A549 (cell line): ENCODE measurements at regions not wholly inside any gene's neighbourhood (a gene's known extent, or its start where the extent isn't known, plus 50 kb on each side); places are given as distances from the start of the nearest gene placed in this dataset.

ENCODE experiments used
- ATAC-seq, 2 experiments: fragments of 200-7000 bp in 1 of 2; fragments of >200 bp in 1 of 2; cut with Nextera tagmentation in 1 of 2; cut with Tn5 transposase in 1 of 2; 3 replicates each; pipeline versions ENCODE4 v1.8.0 to v1.9.1; 2018 to 2020; ENCODE audit warnings: mild to moderate bottlenecking in 1 of 2, moderate library complexity in 1 of 2
- CTCF ChIA-PET: fragments of 300-600 bp; sonication (Branson Sonifier 250); formaldehyde crosslinking; extraction: SDS; loops from one replicate; lab custom pipeline; 2021; ENCODE audit warnings: antibody characterized with exemption, inconsistent platforms; lab: Yijun Ruan, JAX
- POLR2A ChIA-PET: fragments of 350-600 bp; formaldehyde crosslinking; extraction: SDS; loops from one replicate; lab custom pipeline; 2021; ENCODE audit warnings: antibody characterized with exemption, inconsistent platforms; lab: Yijun Ruan, JAX
- DNase-seq, 2 experiments: peaks; one replicate each; pipeline versions ENCODE4 v3.0.0 to v3.0.0-alpha.2; 2011 to 2016; ENCODE audit warnings: low read depth in 1 of 2, low spot score in 1 of 2
- FAIRE-seq: peaks from 2 replicates; lab custom pipeline; 2011; peaks lifted over from hg19 to GRCh38; lab: Jason Lieb, UNC
- H3K27ac ChIP-seq, 2 experiments: fragments of >200 bp; sonication (Bioruptor Twin); formaldehyde crosslinking; 3 replicates each; pipeline ENCODE4 v1.5.1; 2016 to 2017
- H3K4me1 ChIP-seq: fragments of >200 bp; sonication (Bioruptor Twin); formaldehyde crosslinking; 3 replicates; pipeline ENCODE4 v1.6.1; 2016
- H3K4me2 ChIP-seq: fragments of >200 bp; sonication (Bioruptor Twin); formaldehyde crosslinking; 3 replicates; pipeline ENCODE4 v1.6.1; 2016
- H3K4me3 ChIP-seq: fragments of >200 bp; sonication (Bioruptor Twin); formaldehyde crosslinking; 3 replicates; pipeline ENCODE4 v1.5.1; 2016
- H3K9me3 ChIP-seq: fragments of >200 bp; sonication (Bioruptor Twin); formaldehyde crosslinking; 3 replicates; pipeline ENCODE4 v1.6.1; 2016
- BHLHE40 ChIP-seq: IDR thresholded peaks from 2 replicates; pipeline ENCODE4 v1.6.1; 2012; ENCODE audit warnings: low read depth, low read length, inconsistent platforms
- CEBPB ChIP-seq, 2 experiments: fragments of >200 bp in 1 of 2; sonication (Bioruptor Twin) in 1 of 2; formaldehyde crosslinking in 1 of 2; IDR thresholded peaks; 2 replicates each; pipeline ENCODE4 v1.6.1; 2012 to 2016
- CHD2 ChIP-seq: fragments of 150-350 bp; IDR thresholded peaks from 2 replicates; pipeline ENCODE4 v1.6.1; 2014; ENCODE audit warnings: low read length; ENCODE audit not compliant: partially characterized antibody
- CHD4 ChIP-seq: fragments of 200-600 bp; sonication (generic); IDR thresholded peaks from 2 replicates; pipeline ENCODE4 v1.6.1; 2016; ENCODE audit warnings: antibody characterized with exemption, mild to moderate bottlenecking, borderline replicate concordance
- EHMT2 ChIP-seq: fragments of 200-600 bp; sonication (generic); IDR thresholded peaks from 2 replicates; pipeline ENCODE4 v1.6.1; 2016; ENCODE audit warnings: antibody characterized with exemption, low read depth, mild to moderate bottlenecking, moderate library complexity
- ELK1 ChIP-seq: fragments of 150-350 bp; IDR thresholded peaks from 2 replicates; pipeline ENCODE4 v1.6.1; 2014; ENCODE audit warnings: low read depth, mild to moderate bottlenecking, low read length
- ESRRA ChIP-seq: fragments of 150-350 bp; IDR thresholded peaks from 2 replicates; pipeline ENCODE4 v1.6.1; 2014; ENCODE audit warnings: mild to moderate bottlenecking, low read length, borderline replicate concordance
- FOSB ChIP-seq: fragments of 250-450 bp; sonication (Bioruptor Pico); IDR thresholded peaks from 2 replicates; pipeline ENCODE4 v1.5.0; 2020; ENCODE audit warnings: mild to moderate bottlenecking, moderate library complexity
- FOXS1 ChIP-seq: fragments of 250-450 bp; sonication (Bioruptor Pico); IDR thresholded peaks from 2 replicates; pipeline ENCODE4 v1.5.0; 2020; ENCODE audit warnings: mild to moderate bottlenecking, moderate library complexity
- HES2 ChIP-seq: fragments of >200 bp; sonication (Bioruptor Twin); formaldehyde crosslinking; IDR thresholded peaks from 2 replicates; pipeline ENCODE4 v1.6.1; 2016
- HEYL ChIP-seq: fragments of 250-450 bp; sonication (Bioruptor Pico); IDR thresholded peaks from 2 replicates; pipeline ENCODE4 v1.8.0; 2021; ENCODE audit warnings: mild to moderate bottlenecking, moderate library complexity
- HMGXB4 ChIP-seq: fragments of 250-450 bp; sonication (Bioruptor Pico); IDR thresholded peaks from 2 replicates; pipeline ENCODE4 v1.5.0; 2021; ENCODE audit warnings: mild to moderate bottlenecking, moderate library complexity, borderline replicate concordance
- HOXA7 ChIP-seq: fragments of 250-450 bp; sonication (Bioruptor Pico); IDR thresholded peaks from 2 replicates; pipeline ENCODE4 v1.5.0; 2020; ENCODE audit warnings: mild to moderate bottlenecking, moderate library complexity
- HOXB5 ChIP-seq: fragments of 250-450 bp; sonication (Bioruptor Pico); IDR thresholded peaks from 2 replicates; pipeline ENCODE4 v1.5.0; 2020; ENCODE audit warnings: mild to moderate bottlenecking, moderate library complexity
- MAX ChIP-seq: IDR thresholded peaks from 2 replicates; pipeline ENCODE4 v1.6.1; 2012
- MYC ChIP-seq: IDR thresholded peaks from 2 replicates; pipeline ENCODE4 v1.6.1; 2012; ENCODE audit warnings: mild to moderate bottlenecking, inconsistent platforms, low read length, improper control_type of control experiment, borderline replicate concordance
- PHF8 ChIP-seq: fragments of 200-600 bp; sonication (generic); IDR thresholded peaks from 2 replicates; pipeline ENCODE4 v1.6.1; 2016; ENCODE audit warnings: low read depth, mild to moderate bottlenecking, antibody characterized with exemption, moderate library complexity, borderline replicate concordance
- POLR2AphosphoS2 ChIP-seq: conservative IDR thresholded peaks from 2 replicates; pipeline ENCODE4 v1.6.1; 2012; ENCODE audit warnings: low read length, improper control_type of control experiment, inconsistent platforms
- RAD21 ChIP-seq, 2 experiments: fragments of >200 bp in 1 of 2; sonication (Bioruptor Twin) in 1 of 2; formaldehyde crosslinking in 1 of 2; IDR thresholded peaks in 1 of 2; conservative IDR thresholded peaks in 1 of 2; 2 replicates in 1 of 2; 3 replicates in 1 of 2; pipeline ENCODE4 v1.6.1; 2012 to 2018; ENCODE audit warnings: inconsistent platforms in 1 of 2
- RARB ChIP-seq: fragments of 250-450 bp; sonication (Bioruptor Pico); IDR thresholded peaks from 2 replicates; pipeline ENCODE4 v1.8.0; 2021; ENCODE audit warnings: mild to moderate bottlenecking, moderate library complexity
- RFX5 ChIP-seq: fragments of 450-650 bp; IDR thresholded peaks from 2 replicates; pipeline ENCODE4 v1.7.1; 2014; ENCODE audit warnings: antibody characterized with exemption, mild to moderate bottlenecking, moderate library complexity
- SMC3 ChIP-seq: fragments of >200 bp; sonication (Bioruptor Twin); formaldehyde crosslinking; IDR thresholded peaks from 3 replicates; pipeline ENCODE4 v1.6.1; 2018; ENCODE audit warnings: inconsistent platforms
- SREBF2 ChIP-seq: fragments of 450-650 bp; IDR thresholded peaks from 2 replicates; pipeline ENCODE4 v1.6.1; 2014; ENCODE audit warnings: mild to moderate bottlenecking, moderate library complexity
- TP53 ChIP-seq: fragments of 250-450 bp; sonication (Bioruptor Pico); IDR thresholded peaks from 2 replicates; pipeline ENCODE4 v1.5.0; 2021; ENCODE audit warnings: mild to moderate bottlenecking, moderate library complexity
- ZNF302 ChIP-seq: fragments of 250-450 bp; sonication (Bioruptor Pico); IDR thresholded peaks from 2 replicates; pipeline ENCODE4 v1.9.0; 2021; ENCODE audit warnings: inconsistent platforms, mild to moderate bottlenecking, moderate library complexity
- ZSCAN20 ChIP-seq: fragments of 250-450 bp; sonication (Bioruptor Pico); IDR thresholded peaks from 2 replicates; pipeline ENCODE4 v1.8.0; 2022; ENCODE audit warnings: mild to moderate bottlenecking, moderate library complexity
- WGBS: methylation state at CpG from one replicate; pipeline ENCODE4 v1.1.6; 2017; ENCODE audit errors: missing lambda C conversion rate; 5-methylcytosine and 5-hydroxymethylcytosine counted together

- Histone ChIP-seq H3K4me1 (no peaks in the 10 kb centered on the region), H3K4me2 (no peak overlapping the region), H3K27ac (no peak overlapping the region), H3K4me3 (no peak overlapping the region), H3K9me3 (no peaks in the 10 kb centered on the region)
- CTCF ChIA-PET = no interaction called here
- no peak for ATAC-seq
- no peak for DNase-seq
- WGBS = 16% methylated on average over 4 of the region's 4 CpGs
- no peak for TF ChIP-seq PHF8
- no peak for TF ChIP-seq FOXS1 (CRISPR knock-in tag)
- TF ChIP-seq POLR2AphosphoS2 = no peak
- TF ChIP-seq RFX5 = no peak
- TF ChIP-seq HES2 = no peak
- no peak for TF ChIP-seq MYC
- POLR2A ChIA-PET = no interaction called here
- no peak for FAIRE-seq
These were observed 332.9 kb upstream of the PTBP2 start for GRCh38 chr1:96388421-96389310.

GRCh38 chr1:96400089-96400488 is 321.5 kb upstream of the PTBP2 start:
- DNase-seq (no peak), ATAC-seq (no peak), FAIRE-seq (no peak)
- CTCF ChIA-PET = no interaction called here
- Histone ChIP-seq H3K9me3 (no peaks in the 10 kb centered on the region), H3K4me1 (no peaks in the 10 kb centered on the region), H3K4me3 (no peak overlapping the region), H3K4me2 (no peak overlapping the region), H3K27ac (no peak overlapping the region)
- TF ChIP-seq TP53 = no peak
- no peak for TF ChIP-seq RAD21 (conservative IDR thresholded peaks at IDR 0.05 in 1 of 2, IDR thresholded peaks at IDR 0.05 in 1 of 2)
- no peak for TF ChIP-seq CEBPB (IDR thresholded peaks at IDR 0.05)
- TF ChIP-seq RARB (CRISPR knock-in tag) = no peak
- TF ChIP-seq CHD4 = no peak
- no peak for TF ChIP-seq ZSCAN20 (CRISPR knock-in tag)
- TF ChIP-seq SREBF2 = no peak
- TF ChIP-seq ELK1 = no peak
- POLR2A ChIA-PET = no interaction called here

GRCh38 chr1:96409087-96409486 is 312.5 kb upstream of the PTBP2 start:
- no peak for TF ChIP-seq SMC3
- TF ChIP-seq ZNF302 (CRISPR knock-in tag) = no peak
- no peak for TF ChIP-seq FOSB
- TF ChIP-seq CEBPB (IDR thresholded peaks at IDR 0.05) = no peak
- TF ChIP-seq HEYL (CRISPR knock-in tag) = no peak
- no peak for TF ChIP-seq HOXA7 (CRISPR knock-in tag)
- no peak for TF ChIP-seq ESRRA
- TF ChIP-seq EHMT2 = no peak
- no peak for TF ChIP-seq CHD2
- no peak for TF ChIP-seq HMGXB4
- no peak for TF ChIP-seq HOXB5 (CRISPR knock-in tag)
- TF ChIP-seq MYC = no peak
- TF ChIP-seq BHLHE40 = no peak
- no peak for TF ChIP-seq RARB (CRISPR knock-in tag)
- TF ChIP-seq MAX = no peak
- Histone ChIP-seq H3K4me1 (no peaks in the 10 kb centered on the region), H3K4me3 (no peak overlapping the region), H3K4me2 (no peak overlapping the region), H3K9me3 (no peaks in the 10 kb centered on the region), H3K27ac (no peak overlapping the region)
- ChIA-PET CTCF (no interaction called here), POLR2A (no interaction called here)
- FAIRE-seq = no peak
- no peak for DNase-seq
- no peak for ATAC-seq
- WGBS = 11% methylated on average over 4 of the region's 4 CpGs
